ENCODE measurements at regions not wholly inside any gene's neighbourhood (a gene's known extent, or its start where the extent isn't known, plus 50 kb on each side); places are given as distances from the start of the nearest gene placed in this dataset.

DNA sequence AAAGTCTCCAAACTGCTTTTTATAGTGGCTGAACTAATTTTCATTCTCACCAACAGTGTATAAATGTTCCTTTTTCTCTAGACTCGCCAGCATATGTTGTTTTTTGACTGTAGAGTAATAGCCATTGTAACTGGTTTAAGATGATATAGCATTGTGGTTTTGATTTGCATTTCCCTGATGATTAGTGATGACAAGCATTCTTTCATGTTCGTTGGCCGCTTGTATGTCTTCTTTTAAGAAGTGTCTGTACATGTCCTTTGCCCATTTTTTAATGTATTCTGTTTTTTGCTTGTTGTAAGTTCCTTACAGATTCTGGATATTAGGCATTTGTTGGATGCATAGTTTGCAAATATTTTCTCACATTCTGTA is 404.9 kb downstream of the FLRT2 start:
- H3K9me3 Mint-ChIP-seq: peaks cover 21% of the 10 kb centered on the region
- POLR2A ChIA-PET: no interaction called here

DNA sequence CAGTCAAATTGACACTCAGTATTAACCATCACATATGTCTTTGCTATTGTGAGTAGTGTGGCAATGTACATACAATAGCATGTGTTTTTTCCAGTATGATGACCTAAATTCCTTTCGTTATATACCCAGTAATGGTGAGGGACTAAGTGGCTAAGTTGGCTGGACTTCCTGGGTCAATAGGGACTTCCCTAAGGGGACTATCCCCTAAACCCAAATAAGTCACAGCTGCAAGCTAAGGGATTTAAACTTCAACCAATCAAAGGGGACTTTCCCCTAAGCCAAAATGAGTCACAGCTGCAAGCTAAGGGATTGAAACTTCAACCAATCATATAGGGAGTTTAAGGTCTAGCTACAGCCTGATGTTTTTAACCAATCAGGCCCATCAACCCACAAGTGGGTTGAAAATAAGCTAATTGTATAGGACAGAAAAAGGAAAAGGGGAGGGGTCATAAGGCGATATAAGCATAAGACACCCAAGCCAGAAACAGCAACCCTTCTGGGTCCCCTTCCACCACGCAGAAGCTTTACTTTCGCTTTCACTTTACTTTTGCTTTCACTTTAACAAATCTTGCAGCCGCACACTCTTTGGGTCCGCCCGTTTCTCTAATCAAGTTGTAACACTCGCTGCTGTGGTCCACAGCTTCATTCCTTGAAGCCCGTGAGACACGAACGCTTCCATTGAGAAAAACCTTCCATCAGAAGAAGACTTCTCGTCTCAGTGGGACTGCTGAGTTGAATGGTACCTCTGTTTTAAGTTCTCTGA is 404.4 kb downstream of the FLRT2 start:
- H3K27ac Mint-ChIP-seq: peak overlapping the region; percentile 91
- ChIA-PET CTCF (interaction anchor here (1.4 kb wide), 1 partner anchor 10 kb away, joined by 4 read pairs; no protein-coding TSS in a partner anchor), POLR2A (interaction anchor here (0.6 kb wide), 1 partner anchor 252 kb away, joined by 4 read pairs; no protein-coding TSS in a partner anchor)
- H3K4me1 Mint-ChIP-seq: peaks cover 33% of the 10 kb centered on the region
- H3K9me3 Mint-ChIP-seq: peaks cover 21% of the 10 kb centered on the region
- no peaks in the 10 kb centered on the region for H3K27me3 Mint-ChIP-seq
- DNase-seq: peak; percentile 68
- peaks cover 23% of the 10 kb centered on the region for H3K36me3 Mint-ChIP-seq (ENCODE audit: low read depth)
- peak overlapping the region; percentile 80 for H3K4me3 Mint-ChIP-seq

More for the DNA sequence above, 404.9 kb downstream of the FLRT2 start:
- Mint-ChIP-seq H3K4me3 (peak overlapping the region; percentile 80), H3K4me1 (peaks cover 33% of the 10 kb centered on the region), H3K27ac (peak overlapping the region; percentile 91), H3K27me3 (no peaks in the 10 kb centered on the region), H3K36me3 (ENCODE audit: low read depth) (peaks cover 23% of the 10 kb centered on the region)
- CTCF ChIA-PET: no interaction called here
- no peak for DNase-seq

- ChIA-PET CTCF (no interaction called here), POLR2A (no interaction called here)
- Mint-ChIP-seq H3K9me3 (peaks cover 4% of the 10 kb centered on the region), H3K36me3 (ENCODE audit: low read depth) (no peaks in the 10 kb centered on the region), H3K4me3 (no peak overlapping the region), H3K27ac (no peak overlapping the region), H3K4me1 (no peaks in the 10 kb centered on the region), H3K27me3 (no peaks in the 10 kb centered on the region)
- DNase-seq: no peak
Measured at GRCh38 chr14:85921241-85921640, 391.3 kb downstream of the FLRT2 start.

GRCh38 chr14:85917716-85918115 is 387.8 kb downstream of the FLRT2 start:
- DNase-seq: no peak
- POLR2A ChIA-PET: no interaction called here
- no peak overlapping the region for H3K27ac Mint-ChIP-seq
- no peaks in the 10 kb centered on the region for H3K36me3 Mint-ChIP-seq (ENCODE audit: low read depth)
- no peaks in the 10 kb centered on the region for H3K9me3 Mint-ChIP-seq
- CTCF ChIA-PET: no interaction called here
- no peaks in the 10 kb centered on the region for H3K27me3 Mint-ChIP-seq
- H3K4me1 Mint-ChIP-seq: no peaks in the 10 kb centered on the region
- H3K4me3 Mint-ChIP-seq: no peak overlapping the region

GRCh38 chr14:85915711-85916110 is 385.8 kb downstream of the FLRT2 start:
- DNase-seq: no peak
- H3K27me3 Mint-ChIP-seq: no peaks in the 10 kb centered on the region

GRCh38 chr14:85912141-85912540 is 382.2 kb downstream of the FLRT2 start:
- no peaks in the 10 kb centered on the region for H3K9me3 Mint-ChIP-seq

More at GRCh38 chr14:85915711-85916110, 385.8 kb downstream of the FLRT2 start:
- no peaks in the 10 kb centered on the region for H3K9me3 Mint-ChIP-seq
- H3K4me3 Mint-ChIP-seq: no peak overlapping the region
- ChIA-PET POLR2A (no interaction called here), CTCF (interaction anchor here (0.7 kb wide), 1 partner anchor 1491 kb away, joined by 3 read pairs; no protein-coding TSS in a partner anchor)
- no peaks in the 10 kb centered on the region for H3K36me3 Mint-ChIP-seq (ENCODE audit: low read depth)
- H3K27ac Mint-ChIP-seq: no peak overlapping the region
- no peaks in the 10 kb centered on the region for H3K4me1 Mint-ChIP-seq

DNA sequence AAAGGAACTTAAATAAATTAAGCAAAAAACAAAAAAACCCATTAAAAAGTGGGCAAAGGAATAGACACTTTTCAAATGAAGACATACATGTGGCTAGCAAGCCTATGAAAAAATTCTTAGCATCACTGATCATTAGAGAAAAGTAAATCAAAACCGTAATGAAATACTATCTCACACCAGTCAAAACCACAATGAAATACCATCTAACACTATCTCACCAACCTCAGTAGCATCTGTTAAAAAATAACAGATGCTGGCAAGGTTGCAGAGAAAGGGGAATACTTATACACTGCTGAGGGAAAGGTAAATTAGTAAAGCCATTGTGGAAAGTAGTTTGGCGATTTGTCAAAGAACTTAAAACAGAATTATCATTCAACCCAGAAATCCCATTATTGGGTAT is 381.1 kb downstream of the FLRT2 start:
- CTCF ChIA-PET: no interaction called here
- H3K9me3 Mint-ChIP-seq: no peaks in the 10 kb centered on the region
- no peaks in the 10 kb centered on the region for H3K27me3 Mint-ChIP-seq
- no peaks in the 10 kb centered on the region for H3K36me3 Mint-ChIP-seq (ENCODE audit: low read depth)
- no peak overlapping the region for H3K4me3 Mint-ChIP-seq
- DNase-seq: no peak
- POLR2A ChIA-PET: no interaction called here
- no peaks in the 10 kb centered on the region for H3K4me1 Mint-ChIP-seq
- no peak overlapping the region for H3K27ac Mint-ChIP-seq

More at GRCh38 chr14:85912141-85912540, 382.2 kb downstream of the FLRT2 start:
- Mint-ChIP-seq H3K27me3 (no peaks in the 10 kb centered on the region), H3K36me3 (ENCODE audit: low read depth) (no peaks in the 10 kb centered on the region), H3K27ac (no peak overlapping the region), H3K4me3 (no peak overlapping the region), H3K4me1 (no peaks in the 10 kb centered on the region)
- DNase-seq: no peak
- ChIA-PET POLR2A (no interaction called here), CTCF (no interaction called here)

GRCh38 chr14:85909581-85909980 is 379.6 kb downstream of the FLRT2 start:
- Mint-ChIP-seq H3K27ac (no peak overlapping the region), H3K4me3 (no peak overlapping the region), H3K27me3 (no peaks in the 10 kb centered on the region), H3K4me1 (no peaks in the 10 kb centered on the region), H3K36me3 (ENCODE audit: low read depth) (no peaks in the 10 kb centered on the region), H3K9me3 (no peaks in the 10 kb centered on the region)
- POLR2A ChIA-PET: no interaction called here
- CTCF ChIA-PET: no interaction called here
- DNase-seq: no peak

DNA sequence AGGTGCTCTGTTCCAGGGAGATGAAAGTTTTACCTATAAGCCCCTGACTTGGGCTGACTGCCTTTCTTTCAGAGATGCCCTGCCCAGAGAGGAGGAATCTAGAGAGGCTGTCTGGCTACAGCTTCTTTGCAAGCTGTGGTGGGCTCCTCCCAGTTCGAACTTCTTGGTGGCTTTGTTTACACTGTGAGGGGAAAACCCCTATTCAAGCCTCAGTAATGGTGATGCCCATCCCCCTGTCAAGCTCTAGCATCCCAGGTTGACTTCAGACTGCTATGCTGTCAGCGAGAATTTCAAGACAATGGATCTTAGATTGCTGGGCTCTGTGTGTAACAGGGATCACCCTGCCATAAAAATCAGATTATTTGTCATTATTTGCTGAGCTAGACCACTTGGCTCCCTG is 377.6 kb downstream of the FLRT2 start:
- H3K27me3 Mint-ChIP-seq: no peaks in the 10 kb centered on the region
- H3K4me3 Mint-ChIP-seq: no peak overlapping the region
- no peaks in the 10 kb centered on the region for H3K9me3 Mint-ChIP-seq
- no peak overlapping the region for H3K27ac Mint-ChIP-seq
- DNase-seq: no peak
- CTCF ChIA-PET: interaction anchor here (0.6 kb wide), 1 partner anchor 9 kb away, joined by 4 read pairs; no protein-coding TSS in a partner anchor
- H3K36me3 Mint-ChIP-seq (ENCODE audit: low read depth): no peaks in the 10 kb centered on the region
- H3K4me1 Mint-ChIP-seq: no peaks in the 10 kb centered on the region
- POLR2A ChIA-PET: no interaction called here

- Mint-ChIP-seq H3K4me3 (no peak overlapping the region), H3K27me3 (no peaks in the 10 kb centered on the region), H3K27ac (no peak overlapping the region), H3K36me3 (ENCODE audit: low read depth) (no peaks in the 10 kb centered on the region), H3K4me1 (no peaks in the 10 kb centered on the region), H3K9me3 (no peaks in the 10 kb centered on the region)
- CTCF ChIA-PET: no interaction called here
- DNase-seq: no peak
- POLR2A ChIA-PET: no interaction called here
Measured at GRCh38 chr14:85897808-85898207, 367.9 kb downstream of the FLRT2 start.

- H3K9me3 Mint-ChIP-seq: no peaks in the 10 kb centered on the region
- H3K27me3 Mint-ChIP-seq: no peaks in the 10 kb centered on the region
- ChIA-PET CTCF (no interaction called here), POLR2A (no interaction called here)
- H3K36me3 Mint-ChIP-seq (ENCODE audit: low read depth): no peaks in the 10 kb centered on the region
- no peaks in the 10 kb centered on the region for H3K4me1 Mint-ChIP-seq
- H3K4me3 Mint-ChIP-seq: no peak overlapping the region
- DNase-seq: no peak
- no peak overlapping the region for H3K27ac Mint-ChIP-seq
Measured at GRCh38 chr14:85895603-85896002, 365.7 kb downstream of the FLRT2 start.

DNA sequence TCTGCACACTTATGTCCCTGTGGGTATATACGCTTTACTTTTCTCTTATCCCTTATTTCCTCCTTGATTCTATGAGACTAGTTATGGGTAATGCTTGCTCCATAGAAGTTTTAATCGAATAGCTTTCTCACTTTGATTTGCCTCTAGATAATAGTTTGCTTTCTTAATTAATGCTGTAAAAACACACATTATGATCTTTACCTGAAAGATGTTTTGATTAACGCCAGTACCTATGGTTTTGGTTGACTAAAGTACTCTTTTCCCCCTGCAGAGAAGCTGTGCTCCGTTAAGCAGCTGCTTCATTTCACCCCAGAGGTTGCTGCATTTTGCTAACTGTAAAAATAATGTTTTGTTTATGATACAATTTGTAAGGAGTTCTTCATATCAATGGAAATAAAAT is 362.3 kb downstream of the FLRT2 start:
- H3K4me1 Mint-ChIP-seq: no peaks in the 10 kb centered on the region
- ChIA-PET POLR2A (no interaction called here), CTCF (no interaction called here)
- H3K9me3 Mint-ChIP-seq: no peaks in the 10 kb centered on the region
- no peaks in the 10 kb centered on the region for H3K27me3 Mint-ChIP-seq
- no peak for DNase-seq
- no peak overlapping the region for H3K4me3 Mint-ChIP-seq
- H3K36me3 Mint-ChIP-seq (ENCODE audit: low read depth): no peaks in the 10 kb centered on the region
- no peak overlapping the region for H3K27ac Mint-ChIP-seq

GRCh38 chr14:85883966-85884365 is 354.0 kb downstream of the FLRT2 start:
- no peak overlapping the region for H3K4me3 Mint-ChIP-seq
- H3K27me3 Mint-ChIP-seq: no peaks in the 10 kb centered on the region
- no peak for DNase-seq
- H3K27ac Mint-ChIP-seq: no peak overlapping the region
- no peaks in the 10 kb centered on the region for H3K36me3 Mint-ChIP-seq (ENCODE audit: low read depth)
- H3K9me3 Mint-ChIP-seq: no peaks in the 10 kb centered on the region
- ChIA-PET POLR2A (no interaction called here), CTCF (no interaction called here)
- no peaks in the 10 kb centered on the region for H3K4me1 Mint-ChIP-seq

GRCh38 chr14:85883101-85883500 is 353.2 kb downstream of the FLRT2 start:
- H3K4me1 Mint-ChIP-seq: no peaks in the 10 kb centered on the region
- no peak overlapping the region for H3K4me3 Mint-ChIP-seq
- H3K27me3 Mint-ChIP-seq: no peaks in the 10 kb centered on the region
- H3K9me3 Mint-ChIP-seq: no peaks in the 10 kb centered on the region
- no peak for DNase-seq
- no peaks in the 10 kb centered on the region for H3K36me3 Mint-ChIP-seq (ENCODE audit: low read depth)
- ChIA-PET POLR2A (no interaction called here), CTCF (no interaction called here)
- H3K27ac Mint-ChIP-seq: no peak overlapping the region
